ENCODE measurements at regions not wholly inside any gene's neighbourhood (a gene's known extent, or its start where the extent isn't known, plus 50 kb on each side); places are given as distances from the start of the nearest gene placed in this dataset.

DNA sequence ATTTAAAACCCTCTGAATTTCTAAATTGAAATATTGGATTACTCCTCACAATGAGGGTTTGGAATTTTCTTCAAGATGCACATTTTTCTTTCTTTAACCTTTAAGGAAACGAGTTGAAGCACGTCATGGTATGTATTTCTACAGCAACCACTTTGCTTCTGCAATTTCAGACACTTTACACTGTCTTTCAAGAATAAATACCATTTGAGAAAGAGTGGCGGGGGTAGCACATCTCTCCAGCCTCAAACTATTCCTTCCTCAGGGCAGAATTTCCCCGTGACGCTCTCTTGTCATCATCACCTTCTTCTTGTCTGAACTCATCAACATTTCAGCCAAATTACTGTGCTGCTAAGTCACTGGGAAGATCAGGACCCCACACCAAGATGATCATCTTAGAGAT lies 1073.4 kb downstream of the EFNB2 start:
- Histone ChIP-seq H3K4me3 (replicated peaks in 1 of 4; ENCODE audit: control extremely low read depth in 1 of 4, insufficient read depth in 1 of 4, low read depth in 3 of 4, low read length in 4 of 4) (no peak overlapping the region), H4K20me1 (ENCODE audit: control insufficient read depth, extremely low read depth, insufficient read depth, low read length) (no peaks in the 10 kb centered on the region), H3K27me3 (ENCODE audit: control insufficient read depth, insufficient read depth, low read length) (no peaks in the 10 kb centered on the region), H3K79me2 (ENCODE audit: control insufficient read depth, insufficient read depth, low read length) (no peaks in the 10 kb centered on the region), H3K36me3 (ENCODE audit: control insufficient read depth, insufficient read depth, low read length) (no peaks in the 10 kb centered on the region), H3K4me2 (ENCODE audit: extremely low read depth, insufficient read depth, low read length) (no peak overlapping the region), H3K4me1 (ENCODE audit: control insufficient read depth, extremely low read depth, insufficient read depth, low read length) (no peaks in the 10 kb centered on the region), H2AFZ (ENCODE audit: low read length) (no peak overlapping the region), H3K9ac (ENCODE audit: insufficient read depth, low read length) (no peak overlapping the region), H3K9me3 (ENCODE audit: control insufficient read depth, insufficient read depth, low read depth, low read length) (no peaks in the 10 kb centered on the region), H3K27ac (ENCODE audit: insufficient read depth, low read length) (no peak overlapping the region)
- DNase-seq (ENCODE audit: low read depth in 2 of 2): no peak
- TF ChIP-seq EZH2 (IDR thresholded peaks at IDR 0.05; ENCODE audit: low read length, missing control alignments): no peak
- TF ChIP-seq, protein P1, sequence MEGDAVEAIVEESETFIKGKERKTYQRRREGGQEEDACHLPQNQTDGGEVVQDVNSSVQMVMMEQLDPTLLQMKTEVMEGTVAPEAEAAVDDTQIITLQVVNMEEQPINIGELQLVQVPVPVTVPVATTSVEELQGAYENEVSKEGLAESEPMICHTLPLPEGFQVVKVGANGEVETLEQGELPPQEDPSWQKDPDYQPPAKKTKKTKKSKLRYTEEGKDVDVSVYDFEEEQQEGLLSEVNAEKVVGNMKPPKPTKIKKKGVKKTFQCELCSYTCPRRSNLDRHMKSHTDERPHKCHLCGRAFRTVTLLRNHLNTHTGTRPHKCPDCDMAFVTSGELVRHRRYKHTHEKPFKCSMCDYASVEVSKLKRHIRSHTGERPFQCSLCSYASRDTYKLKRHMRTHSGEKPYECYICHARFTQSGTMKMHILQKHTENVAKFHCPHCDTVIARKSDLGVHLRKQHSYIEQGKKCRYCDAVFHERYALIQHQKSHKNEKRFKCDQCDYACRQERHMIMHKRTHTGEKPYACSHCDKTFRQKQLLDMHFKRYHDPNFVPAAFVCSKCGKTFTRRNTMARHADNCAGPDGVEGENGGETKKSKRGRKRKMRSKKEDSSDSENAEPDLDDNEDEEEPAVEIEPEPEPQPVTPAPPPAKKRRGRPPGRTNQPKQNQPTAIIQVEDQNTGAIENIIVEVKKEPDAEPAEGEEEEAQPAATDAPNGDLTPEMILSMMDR (conservative IDR thresholded peaks at IDR 0.05 in 1 of 2, IDR thresholded peaks at IDR 0.05 in 1 of 2; ENCODE audit: low read depth in 1 of 2, low read length in 2 of 2): no peak

DNA sequence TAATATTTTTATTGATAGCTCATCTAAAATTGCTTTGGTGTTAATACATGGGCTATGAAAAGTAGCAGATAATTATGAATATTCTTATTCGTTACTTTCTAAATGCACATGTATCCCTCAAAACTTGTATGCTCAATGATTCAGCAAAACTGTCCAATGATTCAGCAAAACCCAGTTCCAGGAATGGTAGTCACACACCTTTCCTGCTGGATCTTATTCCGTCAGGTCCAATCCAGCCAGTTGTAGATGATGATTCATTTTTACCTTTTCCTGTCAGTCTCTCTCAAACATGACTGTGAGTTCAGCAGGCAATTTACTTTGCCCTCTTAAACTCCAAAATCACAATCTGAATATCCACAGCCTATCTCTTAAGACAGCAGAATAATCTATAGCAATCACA lies 1082.6 kb downstream of the EFNB2 start:
- Histone ChIP-seq H2AFZ (ENCODE audit: low read length) (no peak overlapping the region), H3K79me2 (ENCODE audit: control insufficient read depth, insufficient read depth, low read length) (no peaks in the 10 kb centered on the region), H3K36me3 (ENCODE audit: control insufficient read depth, insufficient read depth, low read length) (no peaks in the 10 kb centered on the region), H3K9me3 (ENCODE audit: control insufficient read depth, insufficient read depth, low read depth, low read length) (no peaks in the 10 kb centered on the region), H3K4me1 (ENCODE audit: control insufficient read depth, extremely low read depth, insufficient read depth, low read length) (no peaks in the 10 kb centered on the region), H3K4me3 (replicated peaks in 1 of 4; ENCODE audit: control extremely low read depth in 1 of 4, insufficient read depth in 1 of 4, low read depth in 3 of 4, low read length in 4 of 4) (no peak overlapping the region), H3K4me2 (ENCODE audit: extremely low read depth, insufficient read depth, low read length) (no peak overlapping the region), H4K20me1 (ENCODE audit: control insufficient read depth, extremely low read depth, insufficient read depth, low read length) (no peaks in the 10 kb centered on the region), H3K27me3 (ENCODE audit: control insufficient read depth, insufficient read depth, low read length) (no peaks in the 10 kb centered on the region), H3K27ac (ENCODE audit: insufficient read depth, low read length) (no peak overlapping the region), H3K9ac (ENCODE audit: insufficient read depth, low read length) (no peak overlapping the region)
- DNase-seq (ENCODE audit: low read depth in 2 of 2): no peak
- no peak for TF ChIP-seq EZH2 (IDR thresholded peaks at IDR 0.05; ENCODE audit: low read length, missing control alignments)
- TF ChIP-seq, protein P1 (conservative IDR thresholded peaks at IDR 0.05 in 1 of 2, IDR thresholded peaks at IDR 0.05 in 1 of 2; ENCODE audit: low read depth in 1 of 2, low read length in 2 of 2): no peak

DNA sequence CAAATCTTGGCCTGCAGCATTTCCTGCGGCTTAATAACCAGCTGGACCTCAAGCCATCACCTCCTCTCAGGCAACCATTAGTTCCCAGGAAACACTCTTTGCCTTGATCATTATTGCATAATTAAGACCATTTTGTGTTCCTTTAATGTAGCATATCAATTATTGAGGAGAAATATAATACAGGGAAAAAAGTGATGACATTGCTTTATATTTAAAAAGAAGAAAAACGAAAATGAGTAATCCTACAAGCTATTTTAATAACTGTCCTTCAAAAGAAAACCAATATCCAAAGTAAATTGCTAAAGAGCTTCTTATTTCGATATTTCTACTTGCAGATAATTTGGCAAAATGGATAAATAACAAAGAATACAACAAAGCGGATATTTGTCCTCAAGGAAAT lies 1084.7 kb downstream of the EFNB2 start:
- Histone ChIP-seq H2AFZ (ENCODE audit: low read length) (no peak overlapping the region), H3K9me3 (ENCODE audit: control insufficient read depth, insufficient read depth, low read depth, low read length) (no peaks in the 10 kb centered on the region), H3K4me3 (replicated peaks in 1 of 4; ENCODE audit: control extremely low read depth in 1 of 4, insufficient read depth in 1 of 4, low read depth in 3 of 4, low read length in 4 of 4) (no peak overlapping the region), H3K9ac (ENCODE audit: insufficient read depth, low read length) (no peak overlapping the region), H3K79me2 (ENCODE audit: control insufficient read depth, insufficient read depth, low read length) (no peaks in the 10 kb centered on the region), H3K4me1 (ENCODE audit: control insufficient read depth, extremely low read depth, insufficient read depth, low read length) (no peaks in the 10 kb centered on the region), H4K20me1 (ENCODE audit: control insufficient read depth, extremely low read depth, insufficient read depth, low read length) (no peaks in the 10 kb centered on the region), H3K27me3 (ENCODE audit: control insufficient read depth, insufficient read depth, low read length) (no peaks in the 10 kb centered on the region), H3K4me2 (ENCODE audit: extremely low read depth, insufficient read depth, low read length) (no peak overlapping the region), H3K27ac (ENCODE audit: insufficient read depth, low read length) (no peak overlapping the region), H3K36me3 (ENCODE audit: control insufficient read depth, insufficient read depth, low read length) (no peaks in the 10 kb centered on the region)
- TF ChIP-seq, protein P1 (conservative IDR thresholded peaks at IDR 0.05 in 1 of 2, IDR thresholded peaks at IDR 0.05 in 1 of 2; ENCODE audit: low read depth in 1 of 2, low read length in 2 of 2): no peak
- TF ChIP-seq EZH2 (IDR thresholded peaks at IDR 0.05; ENCODE audit: low read length, missing control alignments): no peak
- DNase-seq (ENCODE audit: low read depth in 2 of 2): no peak
